Endometrium (tissue), 2 donors: ENCODE measurements at regions not wholly inside any gene's neighbourhood (a gene's known extent, or its start where the extent isn't known, plus 50 kb on each side); places are given as distances from the start of the nearest gene placed in this dataset.
"Not testable (repeated sequence)": the region's sequence is repeated elsewhere in the genome, so short reads cannot be mapped to it uniquely, and the experiment has no call there.

ENCODE experiments used
- FAIRE-seq: peaks from 2 replicates; lab custom pipeline; 2012; peaks lifted over from hg19 to GRCh38; lab: Jason Lieb, UNC
- donor health status: control.
- donor health status: control.

DNA sequence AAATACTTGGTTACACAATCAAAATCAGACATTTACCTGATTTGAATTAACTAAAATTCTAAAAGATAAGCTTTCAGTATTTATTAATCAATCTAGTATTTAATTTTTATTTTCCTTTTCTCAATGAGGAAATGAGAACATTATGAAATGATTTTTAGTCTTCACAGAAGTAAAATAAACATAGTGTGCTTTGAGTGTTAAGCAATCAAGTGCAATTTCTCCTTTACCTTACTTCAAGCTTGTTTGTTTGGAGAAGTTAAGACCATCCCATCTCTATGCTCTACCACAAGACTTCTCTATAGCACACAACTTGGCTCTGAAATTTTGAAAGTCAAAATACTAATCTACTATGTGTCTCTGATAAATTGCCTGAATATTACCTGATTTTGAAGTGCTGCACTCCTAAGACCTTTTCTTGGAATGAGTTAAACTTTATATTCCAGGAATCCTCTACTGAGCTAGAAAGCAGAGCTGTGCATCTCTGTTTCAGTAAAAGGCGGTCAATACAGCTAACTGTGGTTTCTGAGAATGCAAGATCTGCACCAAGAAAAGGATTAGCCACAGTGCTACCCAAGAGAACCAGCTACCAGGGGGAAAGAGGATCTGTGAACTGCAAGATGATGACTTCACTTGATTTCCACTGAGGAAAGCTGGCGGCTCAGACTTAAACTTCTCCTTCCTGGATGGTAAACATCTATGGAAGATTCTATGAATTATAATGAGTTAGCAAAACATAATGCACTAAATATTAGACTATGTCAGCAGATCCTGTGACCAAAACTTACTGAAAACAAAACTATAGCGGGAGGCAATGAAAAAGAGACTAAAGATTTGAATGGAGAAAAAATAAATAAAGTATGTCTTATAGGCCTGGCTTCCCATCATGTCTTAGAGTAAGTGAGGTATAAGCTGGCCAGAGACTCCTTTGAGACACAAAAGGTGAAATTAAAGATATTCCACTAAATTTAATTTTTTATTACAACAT, 358.7 kb downstream of the TUBA3C start:
- peak; percentile 79 for FAIRE-seq

- FAIRE-seq: not testable (repeated sequence)
Measured at GRCh38 chr13:18773988-18774387, 407.6 kb downstream of the TUBA3C start.

DNA sequence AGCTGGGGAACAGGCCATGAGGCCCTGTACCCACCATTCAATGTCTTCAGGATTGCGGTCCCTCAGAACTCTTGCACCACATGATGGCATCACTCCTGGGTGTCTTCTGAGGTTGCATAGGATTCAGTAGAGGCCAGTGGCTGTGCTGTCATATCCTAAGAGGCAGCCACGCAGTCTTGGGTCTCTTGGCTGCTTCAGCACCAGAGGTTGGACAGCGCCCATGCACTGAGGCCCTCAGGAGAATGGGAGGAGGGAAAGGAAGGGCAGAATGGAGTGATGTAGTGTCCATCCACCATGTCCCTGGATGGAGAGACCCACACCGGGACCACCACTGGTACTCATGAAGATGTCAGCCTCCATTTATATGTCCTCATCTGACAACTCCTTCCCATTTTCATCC, 439.9 kb downstream of the TUBA3C start:
- not testable (repeated sequence) for FAIRE-seq

- no peak for FAIRE-seq
Measured at GRCh38 chr13:18739310-18739709, 442.3 kb downstream of the TUBA3C start.

DNA sequence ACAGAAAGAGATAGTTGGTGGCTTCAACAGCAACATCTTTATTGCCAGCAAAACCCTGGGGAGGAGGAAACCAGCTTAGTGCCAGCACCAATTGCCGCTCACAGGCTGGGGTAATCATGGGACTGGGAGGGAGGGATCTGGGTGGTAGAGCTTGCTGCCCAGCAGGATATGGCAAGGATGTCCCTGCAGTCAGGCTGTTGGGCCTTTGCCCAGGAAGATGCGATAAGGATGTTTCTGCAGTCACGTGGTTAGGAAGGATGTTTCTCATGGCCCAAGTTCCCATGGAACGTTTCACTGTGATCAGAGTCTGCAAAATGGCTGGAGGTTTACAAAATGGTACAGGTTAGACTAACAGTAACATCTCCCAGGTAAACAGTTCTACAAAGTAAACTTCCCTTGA, 443.5 kb downstream of the TUBA3C start:
- FAIRE-seq: not testable (repeated sequence)

DNA sequence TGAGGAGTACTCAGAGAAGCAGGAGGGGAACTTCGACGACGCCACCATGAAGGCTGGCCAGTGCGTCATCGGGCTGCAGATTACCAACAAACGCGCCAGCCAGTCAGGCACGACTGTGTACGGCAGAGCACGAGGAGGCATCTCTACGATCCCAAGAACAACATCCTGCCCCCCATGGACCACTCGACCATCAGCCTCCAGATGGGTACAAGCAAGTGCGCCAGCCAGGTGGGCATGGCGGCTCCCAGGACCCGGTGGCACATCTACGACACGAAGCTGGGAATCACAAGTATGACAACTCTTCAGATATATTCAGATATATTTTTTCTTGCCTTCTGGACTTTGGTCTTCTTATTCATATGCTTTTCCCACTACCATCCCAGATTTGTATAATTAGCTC, 454.5 kb downstream of the TUBA3C start:
- FAIRE-seq: not testable (repeated sequence)

DNA sequence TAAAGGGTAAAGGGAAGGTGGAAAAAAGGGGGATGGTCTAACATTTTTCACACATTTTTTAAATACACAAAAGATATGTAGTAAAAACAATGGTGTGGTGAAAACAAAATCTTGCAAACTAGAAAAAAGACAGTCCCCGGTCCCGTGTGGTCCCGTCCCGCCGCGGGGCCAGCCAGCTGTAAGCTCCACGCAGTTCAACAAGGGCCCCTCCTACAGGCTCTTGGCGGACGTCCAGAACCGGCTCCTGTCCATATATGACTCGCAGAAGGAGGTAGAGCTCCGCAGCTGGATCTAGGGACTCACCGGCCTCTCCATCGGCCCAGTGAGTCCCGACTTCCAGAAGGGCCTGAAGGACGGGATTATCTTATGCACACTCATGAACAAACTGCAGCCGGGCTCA, 455.1 kb downstream of the TUBA3C start:
- not testable (repeated sequence) for FAIRE-seq

- FAIRE-seq: not testable (repeated sequence)
Measured at GRCh38 chr13:18725242-18725822, 456.3 kb downstream of the TUBA3C start.

GRCh38 chr13:18714889-18715288, 466.7 kb downstream of the TUBA3C start:
- no peak for FAIRE-seq

DNA sequence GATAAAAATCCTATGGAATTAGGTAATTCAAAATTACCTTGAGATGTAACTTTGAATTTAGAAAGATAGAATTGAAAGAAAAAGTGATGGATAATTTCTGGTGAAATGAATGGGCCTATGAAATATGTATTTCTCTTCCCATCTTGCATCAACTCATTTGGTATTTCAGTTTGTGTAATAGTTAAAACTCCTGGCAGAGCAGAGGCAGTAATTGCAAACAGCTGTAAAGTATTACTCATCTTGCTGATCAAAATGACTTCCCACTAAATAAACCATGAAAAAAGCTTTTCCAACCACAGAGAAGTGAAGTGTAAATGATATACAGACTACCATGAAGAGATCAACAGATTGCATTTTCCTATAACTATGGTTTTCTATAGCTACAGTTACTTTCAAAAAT, 471.0 kb downstream of the TUBA3C start:
- FAIRE-seq: not testable (repeated sequence)

GRCh38 chr13:18706538-18706937, 475.1 kb downstream of the TUBA3C start:
- not testable (repeated sequence) for FAIRE-seq

DNA sequence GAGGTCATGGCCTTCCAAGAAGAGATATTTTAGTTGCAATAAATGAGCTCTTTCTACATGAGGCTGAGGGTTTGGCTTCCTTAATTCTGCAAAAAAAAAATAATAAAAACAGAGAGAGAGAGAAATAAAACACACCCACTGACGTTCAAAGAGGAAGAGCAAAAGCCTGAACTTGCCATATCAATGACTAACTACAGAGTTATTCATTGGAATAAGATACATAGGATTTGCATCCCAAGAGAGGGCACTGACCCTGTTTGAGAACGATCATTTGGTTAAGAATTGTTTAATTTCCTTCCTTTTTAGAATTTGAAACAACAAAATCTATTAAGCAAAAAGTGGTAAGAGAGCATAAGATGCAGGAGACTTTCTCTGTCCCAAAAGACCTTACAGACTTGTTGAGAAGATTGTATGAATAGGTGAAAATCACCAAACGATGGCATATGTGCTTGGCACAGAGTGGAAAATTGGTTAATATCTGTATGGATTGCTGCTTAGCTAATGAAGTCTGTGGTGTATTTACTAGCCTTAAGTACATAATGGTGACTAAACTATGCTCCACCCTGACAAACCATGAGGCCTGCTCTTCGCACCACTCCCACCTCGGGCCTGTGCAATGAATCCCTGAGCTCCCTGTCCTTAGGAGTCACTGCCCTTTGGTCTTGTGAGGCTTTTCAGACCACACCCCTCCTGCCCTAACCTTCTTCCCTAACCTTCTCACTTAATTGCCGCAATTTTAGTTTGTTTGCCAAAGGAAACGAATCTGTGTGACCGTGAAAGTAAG, 479.0 kb downstream of the TUBA3C start:
- FAIRE-seq: not testable (repeated sequence)

- FAIRE-seq: not testable (repeated sequence)
Measured at GRCh38 chr13:18698332-18698731, 483.3 kb downstream of the TUBA3C start.

GRCh38 chr13:18697851-18698250, 483.8 kb downstream of the TUBA3C start:
- FAIRE-seq: not testable (repeated sequence)

DNA sequence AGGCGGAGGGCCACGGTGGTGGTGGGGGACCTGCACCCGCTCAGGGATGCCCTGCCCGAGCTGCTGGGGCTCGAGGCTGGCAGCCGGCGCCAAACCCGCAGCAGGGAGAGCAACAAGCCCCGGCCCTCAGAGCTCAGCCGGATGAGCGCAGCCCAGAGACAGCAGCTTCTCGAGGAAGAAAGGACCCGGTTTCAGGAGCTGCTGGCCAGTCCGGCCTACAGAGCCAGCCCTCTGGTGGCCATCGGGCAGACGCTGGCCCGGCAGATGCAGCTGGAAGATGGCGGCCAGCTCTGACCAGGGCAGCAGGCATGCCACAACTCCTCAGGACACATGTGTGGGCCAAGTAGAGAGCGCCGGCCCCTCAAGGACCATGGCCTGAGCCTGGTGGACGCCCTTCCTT, 484.4 kb downstream of the TUBA3C start:
- not testable (repeated sequence) for FAIRE-seq

- not testable (repeated sequence) for FAIRE-seq
Measured at GRCh38 chr13:18677403-18677802, 504.2 kb downstream of the TUBA3C start.

DNA sequence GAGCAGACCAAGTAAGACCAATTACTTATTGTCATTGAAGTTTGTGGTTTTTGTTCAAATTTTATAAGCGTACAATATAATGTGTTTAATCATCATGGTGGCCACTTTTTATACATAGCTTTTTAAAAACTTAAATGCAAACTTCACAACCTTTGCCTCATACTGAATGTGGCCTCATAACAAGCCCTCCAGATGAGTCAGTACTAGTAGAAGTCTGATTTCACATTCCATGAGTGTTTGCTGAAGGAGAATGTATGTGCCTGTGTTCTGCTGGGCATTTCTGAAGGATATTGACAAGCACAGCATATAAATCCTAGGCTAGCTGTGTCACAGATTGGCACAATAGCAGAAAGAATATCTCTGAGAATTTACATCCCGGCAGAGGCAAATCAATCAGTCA, 506.4 kb downstream of the TUBA3C start:
- not testable (repeated sequence) for FAIRE-seq

- FAIRE-seq: not testable (repeated sequence)
Measured at GRCh38 chr13:18673794-18674193, 507.8 kb downstream of the TUBA3C start.

DNA sequence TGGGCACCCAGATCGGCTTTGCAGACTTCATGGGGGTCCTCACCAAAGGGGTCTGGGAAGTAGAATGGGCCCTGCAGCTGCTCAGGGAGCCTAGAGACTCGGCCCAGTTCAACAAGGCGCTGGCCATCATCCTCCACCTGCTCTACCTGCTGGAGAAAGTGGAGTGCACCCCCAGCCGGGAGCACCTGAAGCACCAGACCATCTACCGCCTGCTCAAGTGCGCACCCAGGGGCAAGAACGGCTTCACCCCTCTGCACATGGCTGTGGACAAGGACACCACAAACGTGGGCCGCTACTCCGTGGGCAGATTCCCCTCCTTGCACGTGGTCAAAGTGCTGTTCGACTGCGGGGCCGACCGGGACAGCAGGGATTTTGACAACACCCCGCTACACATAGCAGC, 515.0 kb downstream of the TUBA3C start:
- not testable (repeated sequence) for FAIRE-seq

DNA sequence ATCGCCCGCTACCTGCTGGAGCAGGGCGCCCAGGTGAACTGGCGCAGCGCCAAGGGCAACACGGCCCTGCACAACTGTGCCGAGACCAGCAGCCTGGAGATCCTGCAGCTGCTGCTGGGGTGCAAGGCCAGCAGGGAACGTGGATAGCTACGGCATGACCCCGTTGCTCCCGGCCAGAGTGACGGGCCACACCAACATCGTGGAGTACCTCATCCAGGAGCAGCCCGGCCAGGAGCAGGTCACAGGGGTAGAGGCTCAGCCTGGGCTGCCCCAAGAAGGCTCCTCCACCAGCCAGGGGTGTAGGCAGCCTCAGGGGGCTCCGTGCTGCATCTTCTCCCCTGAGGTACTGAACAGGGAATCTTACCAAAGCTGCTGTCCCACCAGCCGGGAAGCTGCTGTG, 515.9 kb downstream of the TUBA3C start:
- not testable (repeated sequence) for FAIRE-seq

GRCh38 chr13:18665124-18665523, 516.5 kb downstream of the TUBA3C start:
- FAIRE-seq: not testable (repeated sequence)

DNA sequence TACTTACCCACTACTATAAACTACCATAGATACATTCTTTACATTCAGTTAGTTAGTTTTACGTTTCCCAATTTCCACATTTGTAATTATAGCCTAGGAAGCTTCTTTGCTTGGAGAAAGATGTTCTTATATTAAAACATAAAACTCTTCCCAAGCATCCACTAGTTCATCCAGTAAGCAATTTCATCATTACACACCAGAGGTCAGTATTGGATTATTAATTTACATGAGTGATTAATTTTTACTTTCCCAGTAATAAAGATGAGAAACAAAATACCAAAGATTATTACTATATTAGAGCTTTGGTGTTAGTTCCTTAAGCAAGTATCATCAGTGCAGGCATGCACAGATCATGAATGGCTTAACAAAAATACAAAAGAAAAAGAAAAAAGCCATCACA, 518.4 kb downstream of the TUBA3C start:
- FAIRE-seq: peak; percentile 90
